ENCODE measurements at regions not wholly inside any gene's neighbourhood (a gene's known extent, or its start where the extent isn't known, plus 50 kb on each side); places are given as distances from the start of the nearest gene placed in this dataset.

- TF ChIP-seq CTCF (conservative IDR thresholded peaks at IDR 0.05; ENCODE audit: low read depth in 2 of 2) (no peak), REST (IDR thresholded peaks at IDR 0.05; ENCODE audit: unreplicated experiment) (no peak), POLR2AphosphoS5 (IDR thresholded peaks at IDR 0.05; ENCODE audit: low read depth) (no peak), EZH2 (IDR thresholded peaks at IDR 0.05; ENCODE audit: low read depth, unreplicated experiment) (no peak), ZNF331 (CRISPR knock-in tag; IDR thresholded peaks at IDR 0.05; ENCODE audit: low read depth) (no peak), EZH2phosphoT487 (IDR thresholded peaks at IDR 0.05; ENCODE audit: unreplicated experiment) (no peak), CREB1 (CRISPR knock-in tag; IDR thresholded peaks at IDR 0.05; ENCODE audit: low read depth) (no peak), ZNF114 (CRISPR knock-in tag; IDR thresholded peaks at IDR 0.05) (no peak), STAT1 (IDR thresholded peaks at IDR 0.05; ENCODE audit: unreplicated experiment) (no peak), NANOG (IDR thresholded peaks at IDR 0.05; ENCODE audit: borderline replicate concordance) (no peak)
Observed at GRCh38 chr10:57362811-57363210, 904.9 kb downstream of the IPMK start.
